HT-29 (cell line): ENCODE measurements at regions not wholly inside any gene's neighbourhood (a gene's known extent, or its start where the extent isn't known, plus 50 kb on each side); places are given as distances from the start of the nearest gene placed in this dataset.
A peak's percentile ranks its signal among the peaks of the same experiment; 100 is the strongest.
"Not testable (repeated sequence)": the region's sequence is repeated elsewhere in the genome, so short reads cannot be mapped to it uniquely, and the experiment has no call there.

Experiments used
- DNase-seq: peaks from one replicate; pipeline ENCODE4 v3.0.0-alpha.2; 2015; ENCODE audit warnings: low spot score

GRCh38 chr4:96407738-96408463, 568.0 kb downstream of the PDHA2 start:
- DNase-seq, result peak; percentile 2

- not testable (repeated sequence) for DNase-seq
Observed at GRCh38 chr4:96414853-96415252, 575.0 kb downstream of the PDHA2 start.

DNA sequence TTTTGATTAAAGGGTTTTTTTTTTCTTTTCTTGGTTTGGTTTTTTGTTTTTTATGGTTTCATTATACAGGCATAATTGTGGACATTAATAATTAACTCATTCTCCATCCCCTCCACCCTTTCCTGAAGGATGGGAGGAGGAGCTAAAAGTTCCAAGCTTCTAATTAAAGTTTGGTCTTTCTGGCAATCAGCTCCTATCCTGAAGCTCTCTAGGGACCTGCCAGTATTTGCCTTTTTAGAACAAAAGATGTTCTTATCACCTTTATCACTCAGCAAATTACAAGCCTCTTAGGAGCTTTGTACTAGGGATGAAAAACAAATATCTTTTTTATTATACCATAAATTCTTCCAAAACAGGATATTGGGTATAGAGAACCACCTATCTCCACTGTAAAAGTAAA, 589.8 kb downstream of the PDHA2 start:
- no peak for DNase-seq

DNA sequence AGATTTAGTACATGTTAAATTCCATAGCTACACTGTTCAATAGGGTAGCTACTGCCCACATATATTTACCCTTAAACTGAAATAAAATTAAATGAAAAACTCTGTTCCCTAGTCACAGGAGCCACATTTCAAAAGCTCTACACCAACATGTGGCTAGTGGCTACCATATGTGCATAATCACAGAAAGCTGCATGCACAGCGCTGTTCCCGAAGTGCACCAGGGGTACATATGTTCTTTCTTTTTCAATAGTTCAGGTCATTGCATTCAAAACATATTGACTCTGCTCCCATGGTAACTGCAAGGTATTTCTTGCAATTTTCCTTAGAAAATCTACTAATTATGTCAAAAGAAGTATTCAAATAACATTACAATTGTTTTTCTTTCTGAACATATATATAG, 591.2 kb downstream of the PDHA2 start:
- no peak for DNase-seq

- no peak for DNase-seq
Observed at GRCh38 chr4:96448315-96448872, 608.5 kb downstream of the PDHA2 start.

GRCh38 chr4:96455045-96455720, 615.3 kb downstream of the PDHA2 start:
- no peak for DNase-seq

GRCh38 chr4:96458031-96458430, 618.1 kb downstream of the PDHA2 start:
- not testable (repeated sequence) for DNase-seq

DNA sequence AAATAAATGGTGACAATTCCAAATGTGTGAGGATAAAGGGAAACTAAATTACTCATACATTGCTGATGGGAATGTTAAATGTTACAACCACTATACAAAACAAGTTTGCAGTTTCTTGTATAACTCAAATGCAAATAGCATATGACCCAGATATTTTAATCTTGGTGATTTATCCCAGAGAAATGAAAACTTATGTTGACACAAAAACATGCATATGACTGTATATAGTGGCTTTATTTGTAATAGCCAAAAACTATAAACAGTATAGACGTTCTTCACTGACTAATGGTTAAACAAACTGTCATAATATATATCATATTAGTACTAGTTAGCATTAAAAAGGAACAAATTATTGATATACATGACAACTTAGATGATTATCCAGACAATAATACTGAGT, 619.2 kb downstream of the PDHA2 start:
- no peak for DNase-seq

DNA sequence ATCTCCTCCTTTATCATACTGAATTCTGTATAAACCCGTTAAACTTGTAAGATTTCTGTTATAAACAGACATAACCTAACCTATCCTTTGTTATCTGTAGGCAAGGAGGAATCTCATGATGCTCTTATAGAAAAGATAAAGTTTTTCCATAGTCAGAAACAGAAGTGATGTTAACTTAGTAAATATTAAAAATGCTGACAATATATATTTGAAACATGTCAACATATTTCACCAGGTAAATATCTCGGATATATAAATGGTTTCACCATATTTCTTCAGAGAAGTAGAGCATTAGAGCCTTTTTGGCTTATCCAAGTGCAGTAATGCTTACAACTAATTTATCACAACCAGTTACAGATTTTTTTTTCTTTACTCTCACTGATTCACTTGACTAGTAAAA, 625.9 kb downstream of the PDHA2 start:
- no peak for DNase-seq

DNA sequence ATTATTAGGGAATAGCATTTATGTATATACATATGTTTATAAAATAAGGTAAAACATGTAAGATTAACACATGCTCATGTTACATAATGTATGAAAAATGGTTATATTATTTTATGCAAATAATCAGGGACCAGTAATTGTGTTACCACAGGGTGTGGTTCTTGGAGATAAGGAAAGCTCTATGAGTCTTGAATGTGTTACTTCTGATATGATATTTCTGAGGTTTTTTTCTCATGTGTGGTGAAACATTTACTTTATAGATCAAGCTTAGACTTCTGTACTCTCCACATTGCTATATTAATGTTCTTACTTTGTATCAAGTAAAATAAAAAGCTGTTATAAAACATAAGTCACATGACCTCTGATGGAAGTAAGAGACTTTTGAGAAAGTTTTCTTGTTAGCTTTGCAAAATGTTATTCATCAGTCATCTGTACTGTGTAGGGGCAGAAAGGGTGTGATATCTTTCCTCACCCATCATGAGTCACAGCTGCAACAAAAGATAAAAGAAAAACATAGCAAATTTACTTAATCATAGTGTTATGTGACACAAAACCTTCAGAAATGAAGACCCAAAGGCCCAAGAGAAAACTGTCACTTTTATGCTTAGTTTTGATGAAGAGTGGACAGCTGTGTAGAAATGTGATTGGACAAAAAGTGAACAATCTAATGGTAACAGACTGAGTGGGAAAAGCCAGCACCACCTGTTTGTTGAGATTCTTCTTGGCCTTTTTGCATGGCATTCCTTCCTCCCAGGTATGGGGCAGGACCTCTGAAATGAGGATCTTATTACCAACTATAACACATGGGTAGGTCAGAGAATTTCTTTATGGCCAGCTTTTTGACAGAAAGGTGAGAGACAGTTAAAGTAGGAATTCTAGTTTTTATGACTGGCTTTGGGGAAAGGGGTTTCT, 632.3 kb downstream of the PDHA2 start:
- DNase-seq, result no peak

DNA sequence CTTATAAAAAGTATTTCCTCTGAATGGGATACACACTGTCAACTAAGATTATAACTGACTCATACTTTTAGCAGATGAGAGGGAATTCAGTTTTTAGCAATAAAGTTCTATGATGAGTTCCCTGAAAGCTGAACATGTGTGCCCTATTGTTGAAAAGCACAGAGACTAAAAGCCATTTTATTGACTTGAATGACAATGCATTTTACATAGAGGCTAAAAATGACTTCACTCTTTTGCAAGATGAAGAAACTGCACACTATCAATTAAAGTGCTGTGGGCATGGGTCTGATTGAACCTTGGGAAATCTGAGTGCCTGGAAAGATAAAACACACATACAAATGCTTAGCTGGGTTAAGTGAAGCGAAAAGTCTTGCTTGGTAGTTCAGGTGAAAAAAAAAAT, 633.4 kb downstream of the PDHA2 start:
- DNase-seq, result no peak

- DNase-seq, result no peak
Observed at GRCh38 chr4:96483308-96484030, 643.6 kb downstream of the PDHA2 start.

DNA sequence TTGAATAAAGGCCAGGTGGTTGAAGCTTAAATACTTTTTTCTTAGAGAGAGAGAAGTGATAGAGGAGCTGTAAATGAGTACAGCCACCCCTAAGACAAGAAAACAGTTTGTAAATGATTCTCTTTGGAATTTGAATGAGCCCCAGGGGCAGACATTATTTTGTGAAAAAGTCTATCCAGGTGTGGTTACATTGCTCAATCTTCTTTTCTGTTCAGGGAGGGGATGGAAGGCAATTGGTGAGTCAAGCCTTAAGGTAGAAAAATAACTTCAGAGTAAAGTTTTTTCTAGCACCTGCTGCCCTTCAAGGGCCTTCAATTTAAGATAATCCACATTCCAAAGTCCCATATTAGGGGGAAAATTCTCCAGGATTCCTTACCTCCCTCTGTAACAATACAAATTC, 646.7 kb downstream of the PDHA2 start:
- DNase-seq, result no peak

GRCh38 chr4:96497621-96498020, 657.7 kb downstream of the PDHA2 start:
- no peak for DNase-seq

- DNase-seq, result no peak
Observed at GRCh38 chr4:96504386-96504785, 664.5 kb downstream of the PDHA2 start.

DNA sequence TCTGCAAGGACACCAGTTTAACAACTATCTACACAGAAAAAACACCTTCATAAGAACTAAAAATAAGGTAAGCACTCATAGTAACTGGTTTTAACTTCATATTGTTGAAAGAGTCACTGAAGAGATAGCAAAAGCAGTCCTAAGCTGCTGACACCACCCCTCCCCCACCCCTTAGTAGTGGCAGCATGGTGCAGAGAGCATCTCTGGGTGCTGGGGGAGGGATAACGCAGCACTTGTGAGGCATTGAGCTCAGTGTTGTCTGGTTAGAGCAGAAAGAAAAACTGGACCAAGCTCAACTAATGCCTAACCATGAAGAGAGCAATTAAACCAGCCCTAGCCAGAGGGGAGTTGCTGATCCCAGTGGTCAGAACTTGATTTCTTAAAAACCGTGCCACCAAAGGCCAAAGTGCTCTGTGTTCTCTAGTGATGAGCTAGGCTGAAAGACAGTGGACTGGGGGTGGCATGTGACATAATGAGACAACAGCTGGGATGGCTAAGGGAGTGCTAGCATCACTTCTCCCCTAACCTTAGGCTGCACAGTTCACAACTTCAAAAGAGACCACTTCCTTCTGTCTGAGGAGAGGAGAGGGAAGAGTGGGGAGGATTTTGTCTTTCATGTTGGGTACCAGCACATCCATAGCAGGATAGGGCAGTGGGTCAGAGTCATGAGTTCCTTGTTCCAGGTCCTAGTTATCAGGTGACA, 669.3 kb downstream of the PDHA2 start:
- no peak for DNase-seq

DNA sequence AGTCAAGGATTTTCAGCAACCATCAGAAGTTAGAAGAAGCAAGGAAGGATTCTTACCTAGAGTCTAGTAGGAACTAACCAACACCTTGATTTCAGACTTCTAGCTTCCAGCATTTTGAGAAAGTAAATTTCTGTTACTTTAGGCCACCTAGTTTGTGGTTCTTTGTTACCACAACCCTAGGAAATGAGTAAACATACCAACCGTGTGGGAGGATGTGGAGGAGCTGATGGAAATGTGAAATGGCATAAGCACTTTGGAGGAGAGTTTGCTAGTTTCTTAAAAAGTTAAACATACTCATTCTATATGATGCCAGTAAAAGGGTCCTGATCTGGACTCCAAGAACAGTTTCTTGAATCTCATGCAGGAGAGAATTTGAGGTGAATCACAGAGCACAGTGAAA, 679.4 kb downstream of the PDHA2 start:
- no peak for DNase-seq

- DNase-seq, result no peak
Observed at GRCh38 chr4:96521046-96521536, 681.2 kb downstream of the PDHA2 start.

- no peak for DNase-seq
Observed at GRCh38 chr4:96523611-96524010, 683.7 kb downstream of the PDHA2 start.

- DNase-seq, result no peak
Observed at GRCh38 chr4:96524311-96524875, 684.5 kb downstream of the PDHA2 start.
